ENCODE measurements at regions not wholly inside any gene's neighbourhood (a gene's known extent, or its start where the extent isn't known, plus 50 kb on each side); places are given as distances from the start of the nearest gene placed in this dataset.

- Mint-ChIP-seq H3K36me3 (ENCODE audit: low read depth, unreplicated experiment) (no peaks in the 10 kb centered on the region), H3K9me3 (ENCODE audit: unreplicated experiment) (no peaks in the 10 kb centered on the region), H3K4me3 (ENCODE audit: unreplicated experiment) (no peak overlapping the region), H3K4me1 (ENCODE audit: unreplicated experiment) (peaks cover 17% of the 10 kb centered on the region), H3K27ac (ENCODE audit: unreplicated experiment) (no peak overlapping the region), H3K27me3 (ENCODE audit: unreplicated experiment) (peaks cover 3% of the 10 kb centered on the region)
- DNase-seq (ENCODE audit: low spot score): no peak
- no peak for TF ChIP-seq CTCF (IDR thresholded peaks at IDR 0.05; ENCODE audit: unreplicated experiment)
These were observed 136.2 kb downstream of the KIT start for GRCh38 chr4:54793856-54794422.

Measured in endothelial cell (in vitro differentiated cells).